GM12875 (cell line): ENCODE measurements at regions not wholly inside any gene's neighbourhood (a gene's known extent, or its start where the extent isn't known, plus 50 kb on each side); places are given as distances from the start of the nearest gene placed in this dataset.
"Not testable (repeated sequence)": the region's sequence is repeated elsewhere in the genome, so short reads cannot be mapped to it uniquely, and the experiment has no call there.

Experiments used
- H3K4me3 ChIP-seq: one replicate; pipeline ENCODE4 v1.5.1; 2011; ENCODE audit warnings: low read depth, low read length, control low read depth
- CTCF ChIP-seq: IDR thresholded peaks from 2 replicates; pipeline ENCODE4 v1.5.1; 2011; ENCODE audit warnings: low read depth, mild to moderate bottlenecking, control low read depth, inconsistent platforms, low read length, moderate library complexity, borderline replicate concordance; ENCODE audit not compliant: insufficient read depth

GRCh38 chr11:81802591-81802990 is 931.1 kb downstream of the FAM181B start:
- no peak for TF ChIP-seq CTCF
- no peak overlapping the region for H3K4me3 ChIP-seq

- TF ChIP-seq CTCF = no peak
Measured at GRCh38 chr11:81792416-81792815, 941.2 kb downstream of the FAM181B start.

GRCh38 chr11:81787584-81788049 is 946.0 kb downstream of the FAM181B start:
- TF ChIP-seq CTCF = peak; percentile 13; the same call in 1 of the 2 replicates
- no peak overlapping the region for H3K4me3 ChIP-seq

More at GRCh38 chr11:81792416-81792815, 941.2 kb downstream of the FAM181B start:
- no peak overlapping the region for H3K4me3 ChIP-seq

- no peak for TF ChIP-seq CTCF
Measured at GRCh38 chr11:81772166-81772565, 961.5 kb downstream of the FAM181B start.

GRCh38 chr11:81769906-81770305 is 963.8 kb downstream of the FAM181B start:
- H3K4me3 ChIP-seq = not testable (repeated sequence)

More at GRCh38 chr11:81772166-81772565, 961.5 kb downstream of the FAM181B start:
- H3K4me3 ChIP-seq = no peak overlapping the region

- no peak overlapping the region for H3K4me3 ChIP-seq
- no peak for TF ChIP-seq CTCF
Measured at GRCh38 chr11:81756864-81757595, 976.6 kb downstream of the FAM181B start.

GRCh38 chr11:81749245-81749644 is 984.4 kb downstream of the FAM181B start:
- no peak for TF ChIP-seq CTCF
- H3K4me3 ChIP-seq = no peak overlapping the region
